Rectal smooth muscle tissue (tissue), 1 donor: ENCODE measurements at regions not wholly inside any gene's neighbourhood (a gene's known extent, or its start where the extent isn't known, plus 50 kb on each side); places are given as distances from the start of the nearest gene placed in this dataset.
A peak's percentile ranks its signal among the peaks of the same experiment; 100 is the strongest.

Source experiments
- H3K27ac ChIP-seq: one replicate; pipeline ENCODE4 v1.7.0; 2013; ENCODE audit warnings: low read depth, low read length, inconsistent platforms
- H3K27me3 ChIP-seq: one replicate; pipeline ENCODE4 v1.7.0; 2013; ENCODE audit warnings: low read length; ENCODE audit not compliant: control insufficient read depth, insufficient read depth
- H3K36me3 ChIP-seq: one replicate; pipeline ENCODE4 v1.7.0; 2013; ENCODE audit warnings: low read length; ENCODE audit not compliant: control insufficient read depth, insufficient read depth
- H3K4me1 ChIP-seq: one replicate; pipeline ENCODE4 v1.7.0; 2013; ENCODE audit warnings: low read length; ENCODE audit not compliant: control insufficient read depth, insufficient read depth
- H3K4me3 ChIP-seq: one replicate; pipeline ENCODE4 v1.7.0; 2013; ENCODE audit warnings: low read length
- H3K9ac ChIP-seq: one replicate; pipeline ENCODE4 v1.7.0; 2013; ENCODE audit warnings: low read length

GRCh38 chr19:27751044-27751391 lies 1461.9 kb downstream of the UQCRFS1 start:
- peaks cover 2% of the 10 kb centered on the region for H3K4me1 ChIP-seq
- H3K9ac ChIP-seq: no peak overlapping the region
- H3K27ac ChIP-seq: no peak overlapping the region
- H3K4me3 ChIP-seq: no peak overlapping the region
- no peaks in the 10 kb centered on the region for H3K36me3 ChIP-seq
- H3K27me3 ChIP-seq: no peaks in the 10 kb centered on the region

DNA sequence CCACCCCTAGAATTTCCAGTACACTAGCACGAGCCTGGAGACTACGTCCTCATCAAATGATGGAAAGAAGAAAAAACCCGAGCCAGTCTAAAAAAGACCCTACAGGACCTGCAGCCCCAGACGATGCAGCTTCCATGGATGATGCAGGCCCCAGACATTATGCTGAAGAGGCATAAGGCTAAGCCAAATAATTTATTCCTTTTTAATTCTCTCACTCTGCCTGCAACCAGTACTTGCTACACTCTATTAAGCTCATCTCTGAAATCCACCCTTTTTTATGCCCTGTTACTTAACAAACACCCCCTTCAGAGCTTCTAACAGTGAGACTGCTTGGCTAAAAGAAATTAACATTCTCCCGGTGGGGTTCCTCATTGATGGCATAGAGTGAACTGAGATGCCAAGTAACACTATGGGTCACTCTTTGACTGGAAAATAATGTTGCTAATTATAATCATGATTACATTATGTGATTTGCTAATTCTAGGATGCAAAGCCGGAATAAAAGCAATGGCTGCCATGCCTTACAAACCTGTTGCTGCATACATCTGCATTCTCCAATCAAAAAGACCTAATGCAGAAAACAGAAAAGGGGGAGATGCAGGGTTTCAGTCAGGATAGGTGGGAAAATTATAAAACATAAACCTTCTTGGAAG lies 1462.4 kb downstream of the UQCRFS1 start:
- H3K4me3 ChIP-seq: no peak overlapping the region
- H3K27ac ChIP-seq: no peak overlapping the region
- no peak overlapping the region for H3K9ac ChIP-seq
- H3K4me1 ChIP-seq: peaks cover 2% of the 10 kb centered on the region
- H3K27me3 ChIP-seq: no peaks in the 10 kb centered on the region
- H3K36me3 ChIP-seq: no peaks in the 10 kb centered on the region

DNA sequence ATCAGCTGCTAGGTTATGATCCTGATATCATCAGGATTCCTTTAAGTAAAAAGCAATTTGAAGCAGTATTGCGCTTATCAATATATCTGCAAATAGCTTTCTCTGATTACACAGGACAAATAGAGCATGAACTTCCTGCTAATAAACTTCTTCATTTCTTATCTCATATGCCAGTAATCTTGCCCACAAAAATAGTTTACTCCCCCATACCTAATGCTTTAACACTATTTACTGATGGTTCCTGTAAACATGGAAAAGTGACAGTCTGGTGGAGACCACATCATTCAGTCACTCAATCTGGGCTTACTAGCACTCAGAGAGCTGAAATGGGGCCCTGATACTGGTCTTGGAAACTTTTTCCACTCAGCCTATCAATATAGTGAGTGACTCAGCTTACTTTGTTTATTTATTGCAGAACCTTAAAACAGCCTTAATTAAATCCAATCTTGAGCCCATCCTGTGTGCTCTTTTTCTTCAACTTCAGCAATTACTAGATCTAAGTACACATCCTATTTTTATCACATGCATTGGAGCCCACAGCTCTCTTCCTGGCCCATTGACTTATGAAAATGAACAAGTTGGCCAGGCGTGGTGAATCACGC lies 1464.3 kb downstream of the UQCRFS1 start:
- Histone ChIP-seq H3K4me1 (peaks cover 2% of the 10 kb centered on the region), H3K27me3 (no peaks in the 10 kb centered on the region)

DNA sequence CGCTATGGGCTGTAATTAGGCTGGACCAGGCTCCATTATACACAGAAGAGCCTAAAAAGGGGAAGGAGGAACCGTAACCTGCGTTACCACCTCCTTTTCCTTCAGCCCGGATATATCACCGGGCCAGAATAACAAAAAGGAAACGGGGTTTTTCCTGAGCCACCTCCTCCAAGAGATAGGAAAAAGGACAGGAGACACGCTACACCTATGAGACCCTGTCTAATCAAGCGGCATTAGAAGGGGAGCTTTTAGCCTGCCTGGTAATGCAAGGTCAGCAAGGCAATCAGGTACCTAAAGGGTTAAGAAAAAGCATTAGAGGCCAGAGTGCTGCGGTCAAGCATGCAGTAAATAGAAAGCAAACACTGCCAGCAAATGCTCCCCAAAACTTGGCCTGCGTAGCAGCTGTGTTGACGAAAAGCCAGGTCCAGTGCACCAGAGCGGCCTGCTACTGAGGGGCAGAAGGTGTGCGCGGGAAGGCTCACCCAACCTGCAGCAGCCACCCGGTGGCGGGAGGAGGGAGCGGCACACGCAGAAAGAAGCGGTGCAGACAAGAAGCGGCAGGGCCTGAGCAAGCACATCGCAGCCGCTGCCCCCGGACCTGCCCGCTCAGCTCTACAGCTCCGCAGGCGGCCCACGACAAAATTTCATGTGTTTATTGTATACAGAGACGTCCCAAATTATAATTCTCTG lies 1466.1 kb downstream of the UQCRFS1 start:
- peaks cover 2% of the 10 kb centered on the region for H3K4me1 ChIP-seq
- H3K4me3 ChIP-seq: peak overlapping the region; percentile 48
- no peaks in the 10 kb centered on the region for H3K36me3 ChIP-seq
- no peak overlapping the region for H3K27ac ChIP-seq
- H3K27me3 ChIP-seq: no peaks in the 10 kb centered on the region
- no peak overlapping the region for H3K9ac ChIP-seq

More for the DNA sequence above, 1464.3 kb downstream of the UQCRFS1 start:
- Histone ChIP-seq H3K4me3 (no peak overlapping the region), H3K9ac (no peak overlapping the region), H3K27ac (no peak overlapping the region), H3K36me3 (no peaks in the 10 kb centered on the region)

GRCh38 chr19:27745978-27746542 lies 1466.9 kb downstream of the UQCRFS1 start:
- Histone ChIP-seq H3K9ac (no peak overlapping the region), H3K4me1 (peaks cover 2% of the 10 kb centered on the region), H3K4me3 (no peak overlapping the region), H3K27me3 (no peaks in the 10 kb centered on the region), H3K27ac (no peak overlapping the region), H3K36me3 (no peaks in the 10 kb centered on the region)

DNA sequence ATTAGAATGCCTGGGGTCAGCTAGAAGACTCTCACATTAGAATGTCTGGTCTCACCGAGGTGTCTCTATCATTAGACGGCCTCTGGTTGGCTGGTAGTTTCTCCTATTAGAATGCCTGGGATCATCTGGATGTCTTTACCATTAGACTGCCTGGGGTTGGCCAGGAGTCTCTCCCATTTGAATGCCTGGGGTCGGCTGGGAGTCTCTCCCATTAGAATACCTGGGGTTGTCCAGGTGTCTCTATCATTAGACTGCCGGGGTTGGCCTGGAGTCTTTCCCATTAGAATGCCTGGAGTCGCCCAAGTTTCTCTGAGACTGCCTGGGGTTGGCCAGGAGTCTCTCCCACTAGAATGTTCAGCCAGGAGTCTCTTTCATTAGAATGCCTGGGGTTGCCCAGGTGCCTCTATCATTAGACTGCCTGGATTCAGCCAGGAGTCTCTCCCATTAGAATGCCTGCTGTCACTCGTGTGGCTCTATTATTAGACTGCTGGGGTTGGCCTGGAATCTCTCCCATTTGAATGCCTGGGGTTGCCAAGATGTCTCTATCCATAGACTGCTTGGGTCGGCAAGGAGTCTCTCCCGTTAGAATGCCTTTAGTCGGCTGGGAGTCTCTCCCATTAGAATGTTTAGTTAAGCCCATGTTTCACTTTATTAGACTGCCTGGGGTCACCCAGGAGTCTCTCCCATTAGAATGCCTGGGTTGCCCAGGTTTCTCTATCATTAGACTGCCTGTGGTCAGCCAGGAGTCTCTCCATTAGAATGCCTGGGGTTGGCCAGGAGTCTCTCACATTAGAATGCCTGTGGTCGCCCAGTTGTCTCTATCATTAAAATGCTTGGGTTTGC lies 1467.8 kb downstream of the UQCRFS1 start:
- H3K27me3 ChIP-seq: no peaks in the 10 kb centered on the region
- H3K9ac ChIP-seq: no peak overlapping the region
- H3K4me1 ChIP-seq: peaks cover 2% of the 10 kb centered on the region
- no peak overlapping the region for H3K4me3 ChIP-seq
- H3K36me3 ChIP-seq: no peaks in the 10 kb centered on the region
- H3K27ac ChIP-seq: no peak overlapping the region

GRCh38 chr19:27742041-27742440 lies 1470.9 kb downstream of the UQCRFS1 start:
- H3K27me3 ChIP-seq: no peaks in the 10 kb centered on the region
- no peak overlapping the region for H3K27ac ChIP-seq
- no peak overlapping the region for H3K9ac ChIP-seq
- H3K4me1 ChIP-seq: peaks cover 2% of the 10 kb centered on the region
- no peak overlapping the region for H3K4me3 ChIP-seq
- no peaks in the 10 kb centered on the region for H3K36me3 ChIP-seq

DNA sequence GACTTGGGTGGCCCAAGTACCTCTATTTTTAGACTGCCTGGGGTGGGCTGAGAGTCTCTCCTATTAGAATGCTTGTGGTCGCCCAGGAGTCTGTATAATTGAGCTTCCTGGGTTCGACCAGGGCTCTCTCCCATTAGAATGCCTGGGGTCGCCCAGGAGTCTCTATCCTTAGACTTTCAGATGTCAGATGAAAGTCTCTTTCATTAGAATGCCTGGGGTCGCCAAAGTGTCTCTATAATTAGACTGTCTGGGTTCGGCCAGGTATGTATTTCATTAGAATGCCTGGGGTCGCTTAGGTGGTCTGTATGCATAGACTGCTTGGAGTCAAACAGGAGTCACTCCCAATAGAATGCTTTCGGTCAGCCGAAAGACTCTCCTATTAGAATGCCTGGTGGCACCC lies 1471.7 kb downstream of the UQCRFS1 start:
- H3K27ac ChIP-seq: no peak overlapping the region
- H3K36me3 ChIP-seq: no peaks in the 10 kb centered on the region

DNA sequence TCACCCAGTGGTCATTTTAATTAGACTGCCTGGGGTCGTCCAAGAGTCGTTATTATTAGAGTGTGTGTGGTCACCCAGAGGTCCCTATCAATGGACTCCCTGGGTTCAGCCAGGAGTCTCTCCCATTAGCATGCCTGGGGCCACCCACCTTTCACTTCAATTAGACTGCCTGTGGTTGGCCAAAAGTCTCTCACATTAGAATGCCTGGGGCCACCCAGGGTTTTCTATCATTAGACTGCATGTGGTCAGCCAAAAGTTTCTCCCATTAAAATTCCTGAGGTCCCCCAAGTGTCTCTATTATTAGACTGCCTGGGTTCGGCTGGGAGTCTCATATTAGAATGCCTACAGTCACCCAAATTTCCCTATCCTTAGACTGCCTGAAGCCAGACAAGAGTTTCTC lies 1472.6 kb downstream of the UQCRFS1 start:
- Histone ChIP-seq H3K27ac (no peak overlapping the region), H3K36me3 (no peaks in the 10 kb centered on the region), H3K27me3 (no peaks in the 10 kb centered on the region), H3K4me3 (no peak overlapping the region), H3K4me1 (no peaks in the 10 kb centered on the region), H3K9ac (no peak overlapping the region)

More for the DNA sequence above, 1471.7 kb downstream of the UQCRFS1 start:
- no peak overlapping the region for H3K9ac ChIP-seq
- no peak overlapping the region for H3K4me3 ChIP-seq
- no peaks in the 10 kb centered on the region for H3K27me3 ChIP-seq
- H3K4me1 ChIP-seq: no peaks in the 10 kb centered on the region

GRCh38 chr19:27738569-27739193 lies 1474.3 kb downstream of the UQCRFS1 start:
- Histone ChIP-seq H3K27ac (no peak overlapping the region), H3K9ac (no peak overlapping the region), H3K4me1 (no peaks in the 10 kb centered on the region), H3K36me3 (no peaks in the 10 kb centered on the region), H3K4me3 (no peak overlapping the region), H3K27me3 (no peaks in the 10 kb centered on the region)

DNA sequence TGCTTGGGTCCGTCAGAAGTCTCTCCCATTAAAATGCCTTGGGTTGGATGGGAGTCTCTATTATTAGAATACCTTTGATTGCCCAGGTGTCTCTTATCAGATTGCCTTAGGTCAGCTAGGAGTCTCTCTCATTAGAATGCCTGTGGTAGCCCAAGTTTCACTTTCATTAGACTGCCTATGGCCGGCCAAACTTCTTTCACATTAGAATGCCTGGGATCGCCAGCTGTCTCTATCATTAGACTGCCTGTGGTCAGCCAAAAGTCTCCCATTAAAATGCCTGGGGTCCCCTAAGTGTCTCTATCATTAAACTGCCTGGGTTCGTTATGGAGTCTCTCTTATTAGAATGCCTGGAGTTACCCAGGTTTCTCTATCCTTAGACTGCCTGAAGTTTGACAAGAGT lies 1476.7 kb downstream of the UQCRFS1 start:
- no peaks in the 10 kb centered on the region for H3K4me1 ChIP-seq
- H3K36me3 ChIP-seq: no peaks in the 10 kb centered on the region
- no peak overlapping the region for H3K9ac ChIP-seq
- H3K4me3 ChIP-seq: no peak overlapping the region
- H3K27me3 ChIP-seq: no peaks in the 10 kb centered on the region
- H3K27ac ChIP-seq: no peak overlapping the region

DNA sequence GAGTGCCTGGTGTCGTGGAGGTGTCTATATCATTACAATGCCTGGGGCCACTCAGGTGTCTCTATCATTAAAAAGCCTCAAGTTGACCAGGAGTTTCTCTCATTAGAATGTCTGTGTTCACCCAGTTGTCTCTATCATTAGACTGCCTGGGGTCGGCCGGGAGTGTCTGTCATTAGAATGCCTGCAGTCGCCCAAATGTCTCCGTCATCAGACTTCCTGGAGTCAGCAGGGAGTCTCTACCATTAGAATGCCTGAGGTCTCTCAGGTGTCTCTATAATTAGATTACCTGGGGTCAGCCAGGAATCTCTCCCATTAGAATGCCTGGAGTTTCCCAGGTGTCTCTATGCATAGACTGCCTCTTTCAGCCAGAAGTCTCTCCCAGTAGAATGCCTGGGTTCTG lies 1477.6 kb downstream of the UQCRFS1 start:
- H3K27ac ChIP-seq: no peak overlapping the region
- no peaks in the 10 kb centered on the region for H3K27me3 ChIP-seq
- no peaks in the 10 kb centered on the region for H3K4me1 ChIP-seq
- H3K36me3 ChIP-seq: no peaks in the 10 kb centered on the region
- H3K9ac ChIP-seq: no peak overlapping the region
- H3K4me3 ChIP-seq: no peak overlapping the region
